Left ventricle myocardium inferior (tissue), 1 donor: ENCODE measurements at regions not wholly inside any gene's neighbourhood (a gene's known extent, or its start where the extent isn't known, plus 50 kb on each side); places are given as distances from the start of the nearest gene placed in this dataset.

Source experiments
- DNase-seq: peaks from one replicate; pipeline ENCODE4 v3.0.0-alpha.2; 2020
- H3K27ac ChIP-seq: fragments of 200-600 bp; replicated peaks from 2 replicates; pipeline ENCODE4 v1.8.0; 2021
- H3K27me3 ChIP-seq: fragments of 200-600 bp; 2 replicates; pipeline ENCODE4 v1.8.0; 2021; ENCODE audit warnings: low read depth
- H3K36me3 ChIP-seq: fragments of 200-600 bp; 2 replicates; pipeline ENCODE4 v1.8.0; 2021
- H3K4me1 ChIP-seq: fragments of 200-600 bp; 2 replicates; pipeline ENCODE4 v1.8.0; 2021
- H3K4me3 ChIP-seq: fragments of 200-600 bp; 2 replicates; pipeline ENCODE4 v1.8.0; 2021; ENCODE audit warnings: mild to moderate bottlenecking, moderate library complexity
- H3K9me3 ChIP-seq: fragments of 200-600 bp; replicated peaks from 2 replicates; pipeline ENCODE4 v1.8.0; 2021
- CTCF ChIP-seq: fragments of 200-600 bp; IDR thresholded peaks from 2 replicates; pipeline ENCODE4 v1.8.0; 2021; ENCODE audit warnings: antibody characterized with exemption, mild to moderate bottlenecking, borderline replicate concordance
- intact Hi-C: fragments of 100-400 bp; cut with micrococcal nuclease; formaldehyde crosslinking; loops from one replicate; pipeline ENCODE4 v1.11.0; 2022
- donor health status: DM: no; HTN: yes; CAD: no; lungs with severe emphysema.

GRCh38 chr9:19527663-19528062 is 118.9 kb downstream of the ACER2 start:
- intact Hi-C loops: no loop called here
- Histone ChIP-seq H3K9me3 (no peaks in the 10 kb centered on the region), H3K4me1 (no peaks in the 10 kb centered on the region), H3K27me3 (peaks cover 6% of the 10 kb centered on the region), H3K4me3 (no peak overlapping the region), H3K36me3 (no peaks in the 10 kb centered on the region), H3K27ac (no peak overlapping the region)
- no peak for DNase-seq
- no peak for TF ChIP-seq CTCF

GRCh38 chr9:19522558-19522957 is 113.7 kb downstream of the ACER2 start:
- no peaks in the 10 kb centered on the region for H3K4me1 ChIP-seq
- intact Hi-C loops: no loop called here
- H3K4me3 ChIP-seq: no peak overlapping the region
- no peak overlapping the region for H3K27ac ChIP-seq
- H3K27me3 ChIP-seq: peaks cover 3% of the 10 kb centered on the region
- DNase-seq: no peak
- no peaks in the 10 kb centered on the region for H3K36me3 ChIP-seq
- H3K9me3 ChIP-seq: no peaks in the 10 kb centered on the region
- no peak for TF ChIP-seq CTCF

GRCh38 chr9:19521205-19521604 is 112.4 kb downstream of the ACER2 start:
- Histone ChIP-seq H3K9me3 (no peaks in the 10 kb centered on the region), H3K4me3 (no peak overlapping the region), H3K27me3 (peaks cover 3% of the 10 kb centered on the region), H3K27ac (no peak overlapping the region), H3K36me3 (no peaks in the 10 kb centered on the region), H3K4me1 (no peaks in the 10 kb centered on the region)
- no peak for TF ChIP-seq CTCF
- no peak for DNase-seq
- intact Hi-C loops: no loop called here

- no peaks in the 10 kb centered on the region for H3K36me3 ChIP-seq
- no peak for DNase-seq
- H3K27me3 ChIP-seq: peaks cover 6% of the 10 kb centered on the region
- no peak overlapping the region for H3K4me3 ChIP-seq
- intact Hi-C loops: no loop called here
- no peaks in the 10 kb centered on the region for H3K4me1 ChIP-seq
- H3K9me3 ChIP-seq: no peaks in the 10 kb centered on the region
- H3K27ac ChIP-seq: no peak overlapping the region
- TF ChIP-seq CTCF: no peak
Observed at GRCh38 chr9:19517202-19517942, 108.6 kb downstream of the ACER2 start.

GRCh38 chr9:19516348-19516747 is 107.5 kb downstream of the ACER2 start:
- no peak for TF ChIP-seq CTCF
- no peaks in the 10 kb centered on the region for H3K4me1 ChIP-seq
- intact Hi-C loops: no loop called here

More at GRCh38 chr9:19516348-19516747, 107.5 kb downstream of the ACER2 start:
- Histone ChIP-seq H3K27ac (no peak overlapping the region), H3K36me3 (no peaks in the 10 kb centered on the region), H3K9me3 (no peaks in the 10 kb centered on the region), H3K4me3 (no peak overlapping the region), H3K27me3 (peaks cover 3% of the 10 kb centered on the region)
- no peak for DNase-seq
